HG03439 (cell line): ENCODE measurements at regions not wholly inside any gene's neighbourhood (a gene's known extent, or its start where the extent isn't known, plus 50 kb on each side); places are given as distances from the start of the nearest gene placed in this dataset.
"Not testable (repeated sequence)": the region's sequence is repeated elsewhere in the genome, so short reads cannot be mapped to it uniquely, and the experiment has no call there.

ENCODE experiments used
- ATAC-seq: cut with Tn5 transposase; IDR thresholded peaks from one replicate; pipeline ENCODE4 v1.9.1; 2021; ENCODE audit warnings: mild to moderate bottlenecking, moderate library complexity; ENCODE audit not compliant: unreplicated experiment

- no peak for ATAC-seq
These were observed 466.0 kb downstream of the GJA1 start for GRCh38 chr6:121901432-121901831.

GRCh38 chr6:121904559-121904958, 469.1 kb downstream of the GJA1 start:
- no peak for ATAC-seq

- ATAC-seq, result no peak
These were observed 477.5 kb downstream of the GJA1 start for GRCh38 chr6:121912905-121913304.

- no peak for ATAC-seq
These were observed 481.9 kb downstream of the GJA1 start for GRCh38 chr6:121917263-121917829.

- no peak for ATAC-seq
These were observed 481.5 kb upstream of the HSF2 start for GRCh38 chr6:121917834-121918559.

GRCh38 chr6:121920616-121921015, 478.8 kb upstream of the HSF2 start:
- ATAC-seq, result no peak

- no peak for ATAC-seq
These were observed 474.4 kb upstream of the HSF2 start for GRCh38 chr6:121925024-121925423.

GRCh38 chr6:121925534-121926255, 473.8 kb upstream of the HSF2 start:
- no peak for ATAC-seq

- no peak for ATAC-seq
These were observed 470.2 kb upstream of the HSF2 start for GRCh38 chr6:121929301-121929700.

GRCh38 chr6:121932076-121932991, 467.1 kb upstream of the HSF2 start:
- ATAC-seq, result no peak

GRCh38 chr6:121934451-121934850, 465.0 kb upstream of the HSF2 start:
- ATAC-seq, result no peak

- no peak for ATAC-seq
These were observed 458.7 kb upstream of the HSF2 start for GRCh38 chr6:121940728-121941127.

- no peak for ATAC-seq
These were observed 455.1 kb upstream of the HSF2 start for GRCh38 chr6:121944354-121944753.

- ATAC-seq, result no peak
These were observed 448.3 kb upstream of the HSF2 start for GRCh38 chr6:121951123-121951522.

GRCh38 chr6:121951918-121952379, 447.5 kb upstream of the HSF2 start:
- no peak for ATAC-seq

- ATAC-seq, result not testable (repeated sequence)
These were observed 444.1 kb upstream of the HSF2 start for GRCh38 chr6:121955401-121955800.

- ATAC-seq, result no peak
These were observed 442.7 kb upstream of the HSF2 start for GRCh38 chr6:121956782-121957181.

- ATAC-seq, result no peak
These were observed 440.0 kb upstream of the HSF2 start for GRCh38 chr6:121959501-121959900.

GRCh38 chr6:121961619-121962125, 437.8 kb upstream of the HSF2 start:
- ATAC-seq, result no peak

GRCh38 chr6:121963826-121964225, 435.6 kb upstream of the HSF2 start:
- ATAC-seq, result no peak

- no peak for ATAC-seq
These were observed 433.7 kb upstream of the HSF2 start for GRCh38 chr6:121965739-121966138.
